Endodermal cell (in vitro differentiated cells): ENCODE measurements at regions not wholly inside any gene's neighbourhood (a gene's known extent, or its start where the extent isn't known, plus 50 kb on each side); places are given as distances from the start of the nearest gene placed in this dataset.

Experiments used
- DNase-seq: peaks from one replicate; pipeline ENCODE4 v3.0.0-alpha.2; 2017
- H3K27ac ChIP-seq: 2 replicates; pipeline ENCODE4 v1.5.1; 2013; ENCODE audit warnings: mild to moderate bottlenecking, low read depth, low read length, moderate library complexity
- H3K27me3 ChIP-seq: 2 replicates; pipeline ENCODE4 v1.6.1; 2013; ENCODE audit warnings: mild to moderate bottlenecking, low read length, moderate library complexity; ENCODE audit not compliant: insufficient read depth, control insufficient read depth, poor library complexity, severe bottlenecking
- H3K36me3 ChIP-seq: 2 replicates; pipeline ENCODE4 v1.7.0; 2013; ENCODE audit warnings: mild to moderate bottlenecking, low read length, moderate library complexity; ENCODE audit not compliant: control insufficient read depth, insufficient read depth
- H3K4me1 ChIP-seq: one replicate; pipeline ENCODE4 v1.7.0; 2013; ENCODE audit warnings: low read length; ENCODE audit not compliant: control insufficient read depth, insufficient read depth
- H3K4me3 ChIP-seq: 2 replicates; pipeline ENCODE4 v1.5.1; 2013; ENCODE audit warnings: mild to moderate bottlenecking, low read length, moderate library complexity
- H3K9ac ChIP-seq: 2 replicates; pipeline ENCODE4 v1.6.1; 2013; ENCODE audit warnings: mild to moderate bottlenecking, low read length, moderate library complexity; ENCODE audit not compliant: poor library complexity, severe bottlenecking; ENCODE audit errors: extremely low read depth
- H3K9me3 ChIP-seq: 2 replicates; pipeline ENCODE4 v1.6.1; 2013; ENCODE audit warnings: mild to moderate bottlenecking, low read length, moderate library complexity; ENCODE audit not compliant: control insufficient read depth
- H3K27ac Mint-ChIP-seq: 2 replicates; pipeline ENCODE4 v1.8.0; 2020; ENCODE audit warnings: mixed read lengths
- H3K27me3 Mint-ChIP-seq: 2 replicates; pipeline ENCODE4 v1.8.0; 2021; ENCODE audit warnings: mild to moderate bottlenecking, mixed read lengths; ENCODE audit not compliant: insufficient read depth
- H3K36me3 Mint-ChIP-seq: 2 replicates; pipeline ENCODE4 v1.8.0; 2020; ENCODE audit warnings: low read depth, mixed read lengths
- H3K4me1 Mint-ChIP-seq: 2 replicates; pipeline ENCODE4 v1.8.0; 2020; ENCODE audit warnings: mixed read lengths
- H3K4me3 Mint-ChIP-seq: 2 replicates; pipeline ENCODE4 v1.8.0; 2020; ENCODE audit warnings: mild to moderate bottlenecking, moderate library complexity, mixed read lengths
- H3K9me3 Mint-ChIP-seq: 2 replicates; pipeline ENCODE4 v1.8.0; 2020; ENCODE audit warnings: mild to moderate bottlenecking, mixed read lengths
- whole genome bisulfite sequencing, 2 experiments: methylation state at CpG; one replicate each; pipeline versions ENCODE4 v1.1.5 to v1.1.7; 2013; ENCODE audit warnings: missing lambda C conversion rate in 2 of 2, mixed read lengths in 1 of 2; ENCODE audit not compliant: insufficient coverage in 1 of 2, insufficient read length in 1 of 2; 5-methylcytosine and 5-hydroxymethylcytosine counted together
- TF ChIP-seq, protein P1 (sequence below): fragments of 200-600 bp; sonication (generic); conservative IDR thresholded peaks from 2 replicates; pipeline ENCODE4 v1.5.0; 2021; ENCODE audit warnings: antibody characterized with exemption, mild to moderate bottlenecking

DNA sequence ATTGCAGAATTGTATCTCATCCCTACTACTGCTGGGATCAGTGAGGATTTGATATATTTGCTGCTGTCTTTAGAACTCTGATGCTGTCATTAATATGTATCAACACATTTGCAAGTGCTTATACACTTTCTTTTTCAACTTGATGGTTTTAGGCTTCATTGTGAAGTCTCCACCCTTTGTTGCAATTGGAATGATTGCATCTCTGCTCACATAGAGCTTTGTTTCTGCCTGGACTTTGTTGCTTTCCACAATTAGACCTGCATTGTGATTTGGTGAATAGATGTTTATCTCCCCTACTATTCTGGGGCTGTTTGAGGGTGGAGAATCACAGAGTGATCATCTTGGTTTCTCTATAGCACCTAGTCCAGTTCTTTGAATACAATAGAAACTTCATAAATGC is 666.7 kb downstream of the EPM2A start:
- Mint-ChIP-seq H3K27me3 (no peaks in the 10 kb centered on the region), H3K4me1 (no peaks in the 10 kb centered on the region), H3K27ac (no peak overlapping the region), H3K4me3 (no peak overlapping the region), H3K36me3 (no peaks in the 10 kb centered on the region), H3K9me3 (peaks cover 3% of the 10 kb centered on the region)
- H3K4me1 ChIP-seq, result no peaks in the 10 kb centered on the region
- H3K36me3 ChIP-seq, result no peaks in the 10 kb centered on the region
- H3K27me3 ChIP-seq, result no peaks in the 10 kb centered on the region
- H3K4me3 ChIP-seq, result no peak overlapping the region
- H3K9me3 ChIP-seq, result no peaks in the 10 kb centered on the region
- no peak overlapping the region for H3K9ac ChIP-seq
- TF ChIP-seq, protein P1, sequence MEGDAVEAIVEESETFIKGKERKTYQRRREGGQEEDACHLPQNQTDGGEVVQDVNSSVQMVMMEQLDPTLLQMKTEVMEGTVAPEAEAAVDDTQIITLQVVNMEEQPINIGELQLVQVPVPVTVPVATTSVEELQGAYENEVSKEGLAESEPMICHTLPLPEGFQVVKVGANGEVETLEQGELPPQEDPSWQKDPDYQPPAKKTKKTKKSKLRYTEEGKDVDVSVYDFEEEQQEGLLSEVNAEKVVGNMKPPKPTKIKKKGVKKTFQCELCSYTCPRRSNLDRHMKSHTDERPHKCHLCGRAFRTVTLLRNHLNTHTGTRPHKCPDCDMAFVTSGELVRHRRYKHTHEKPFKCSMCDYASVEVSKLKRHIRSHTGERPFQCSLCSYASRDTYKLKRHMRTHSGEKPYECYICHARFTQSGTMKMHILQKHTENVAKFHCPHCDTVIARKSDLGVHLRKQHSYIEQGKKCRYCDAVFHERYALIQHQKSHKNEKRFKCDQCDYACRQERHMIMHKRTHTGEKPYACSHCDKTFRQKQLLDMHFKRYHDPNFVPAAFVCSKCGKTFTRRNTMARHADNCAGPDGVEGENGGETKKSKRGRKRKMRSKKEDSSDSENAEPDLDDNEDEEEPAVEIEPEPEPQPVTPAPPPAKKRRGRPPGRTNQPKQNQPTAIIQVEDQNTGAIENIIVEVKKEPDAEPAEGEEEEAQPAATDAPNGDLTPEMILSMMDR, result no peak
- no peak for DNase-seq
- H3K27ac ChIP-seq, result no peak overlapping the region

DNA sequence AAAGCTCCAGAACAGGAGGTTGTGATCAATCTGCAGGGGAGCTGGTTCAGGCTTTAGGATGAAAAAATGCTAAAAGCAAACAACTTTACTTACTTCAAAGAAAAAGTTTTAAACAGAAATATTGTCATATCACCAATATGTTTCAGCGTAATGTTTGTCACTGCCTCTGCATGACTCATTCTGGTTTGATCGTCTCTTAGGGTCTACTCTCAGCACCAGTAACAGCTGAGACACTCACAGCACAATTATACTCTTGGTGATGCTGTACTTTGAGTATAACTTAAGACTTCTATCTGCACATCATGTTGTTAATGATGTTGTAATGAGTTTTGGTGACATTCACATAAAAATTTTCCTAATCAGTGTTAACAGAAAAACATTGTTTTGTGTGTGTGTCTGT is 665.4 kb downstream of the EPM2A start:
- DNase-seq, result no peak
- WGBS, 2 experiments, result 96 to 100% methylated on average over 1 to 2 of the region's 2 CpGs
- no peaks in the 10 kb centered on the region for H3K4me1 ChIP-seq
- H3K36me3 Mint-ChIP-seq, result no peaks in the 10 kb centered on the region
- no peaks in the 10 kb centered on the region for H3K9me3 ChIP-seq
- no peaks in the 10 kb centered on the region for H3K27me3 ChIP-seq
- H3K4me3 Mint-ChIP-seq, result no peak overlapping the region
- H3K27ac Mint-ChIP-seq, result no peak overlapping the region
- H3K9ac ChIP-seq, result no peak overlapping the region
- H3K27me3 Mint-ChIP-seq, result no peaks in the 10 kb centered on the region
- peaks cover 3% of the 10 kb centered on the region for H3K9me3 Mint-ChIP-seq
- H3K4me1 Mint-ChIP-seq, result no peaks in the 10 kb centered on the region
- no peak overlapping the region for H3K27ac ChIP-seq
- TF ChIP-seq, protein P1, result no peak
- no peaks in the 10 kb centered on the region for H3K36me3 ChIP-seq
- no peak overlapping the region for H3K4me3 ChIP-seq

DNA sequence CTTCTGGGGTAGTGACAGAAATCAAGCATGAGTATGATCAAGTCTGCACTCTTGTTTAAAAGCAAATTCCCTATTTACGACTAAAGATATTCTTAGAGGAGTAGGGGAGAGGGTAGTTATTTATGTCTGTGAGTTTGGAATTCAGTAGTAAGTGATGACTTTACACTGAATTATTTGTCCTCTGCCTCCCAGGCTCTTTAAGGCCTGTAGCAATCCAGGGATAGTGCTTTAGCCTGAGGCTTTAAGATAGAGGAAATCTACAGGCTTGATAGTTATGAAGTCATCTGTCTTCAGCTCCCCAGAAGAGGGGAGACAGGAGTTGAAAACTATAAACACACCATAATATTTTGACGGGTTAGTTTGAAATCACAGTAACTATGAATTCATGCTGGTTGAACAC is 664.5 kb downstream of the EPM2A start:
- Mint-ChIP-seq H3K27me3 (no peaks in the 10 kb centered on the region), H3K36me3 (no peaks in the 10 kb centered on the region), H3K27ac (no peak overlapping the region), H3K4me1 (no peaks in the 10 kb centered on the region), H3K4me3 (no peak overlapping the region), H3K9me3 (peaks cover 3% of the 10 kb centered on the region)
- DNase-seq, result no peak
- H3K9me3 ChIP-seq, result no peaks in the 10 kb centered on the region
- H3K36me3 ChIP-seq, result no peaks in the 10 kb centered on the region
- no peak overlapping the region for H3K9ac ChIP-seq
- no peak overlapping the region for H3K27ac ChIP-seq
- no peaks in the 10 kb centered on the region for H3K4me1 ChIP-seq
- 80 to 96% methylated on average over 1 to 2 of the region's 2 CpGs for WGBS, 2 experiments
- no peaks in the 10 kb centered on the region for H3K27me3 ChIP-seq
- TF ChIP-seq, protein P1, result no peak
- no peak overlapping the region for H3K4me3 ChIP-seq
